K562 (cell line): ENCODE measurements at regions not wholly inside any gene's neighbourhood (a gene's known extent, or its start where the extent isn't known, plus 50 kb on each side); places are given as distances from the start of the nearest gene placed in this dataset.

Experiments
- BCOR ChIP-seq: fragments of 450-650 bp; IDR thresholded peaks from 2 replicates; pipeline ENCODE4 v1.6.1; 2016
- CC2D1A ChIP-seq: fragments of 450-650 bp; IDR thresholded peaks from 2 replicates; pipeline ENCODE4 v1.6.1; 2017; ENCODE audit warnings: mild to moderate bottlenecking
- FOXM1 ChIP-seq, 2 experiments: fragments of 450-650 bp in 1 of 2; sonication (generic) in 1 of 2; formaldehyde crosslinking in 1 of 2; IDR thresholded peaks; 2 replicates each; pipeline versions ENCODE4 v1.6.1 to v1.9.0; 2017 to 2022; ENCODE audit warnings: low read depth in 2 of 2, mild to moderate bottlenecking in 2 of 2, missing genetic modification reagents in 1 of 2, moderate library complexity in 1 of 2
- MTA2 ChIP-seq: fragments of 450-650 bp; IDR thresholded peaks from 2 replicates; pipeline ENCODE4 v1.6.1; 2016; ENCODE audit warnings: low read depth
- NUFIP1 ChIP-seq: fragments of 450-650 bp; IDR thresholded peaks from 2 replicates; pipeline ENCODE4 v1.6.1; 2018; ENCODE audit not compliant: partially characterized antibody
- POLR2A ChIP-seq: fragments of 450-650 bp; conservative IDR thresholded peaks from 2 replicates; pipeline ENCODE4 v1.6.1; 2016
- SIN3A ChIP-seq, 2 experiments: fragments of 150-350 bp in 1 of 2; IDR thresholded peaks; 2 replicates each; pipeline ENCODE4 v1.6.1; 2011 to 2016; ENCODE audit warnings: borderline replicate concordance in 2 of 2, low read depth in 2 of 2, low read length in 2 of 2, mild to moderate bottlenecking in 2 of 2, moderate library complexity in 2 of 2; ENCODE audit not compliant: control insufficient read depth in 1 of 2
- SMAD1 ChIP-seq: fragments of 150-350 bp; IDR thresholded peaks from 2 replicates; pipeline ENCODE4 v1.6.1; 2014; ENCODE audit warnings: low read length, low read depth; ENCODE audit not compliant: partially characterized antibody
- ZFP36 ChIP-seq: fragments of 150-350 bp; IDR thresholded peaks from 2 replicates; pipeline ENCODE4 v1.6.1; 2018; ENCODE audit warnings: low read length, low read depth; ENCODE audit not compliant: partially characterized antibody
- ZNF57 ChIP-seq: fragments of 450-650 bp; formaldehyde crosslinking; IDR thresholded peaks from 2 replicates; pipeline ENCODE4 v1.4.0; 2020; ENCODE audit warnings: mild to moderate bottlenecking, moderate library complexity
- TF ChIP-seq, protein P1 (sequence below), 3 experiments: IDR thresholded peaks in 2 of 3; conservative IDR thresholded peaks in 1 of 3; 2 replicates each; pipeline ENCODE4 v1.5.1; 2011 to 2012; ENCODE audit warnings: low read length in 3 of 3, mild to moderate bottlenecking in 3 of 3, control low read depth in 2 of 3, improper control_type of control experiment in 1 of 3, inconsistent platforms in 1 of 3, low read depth in 1 of 3, mixed read lengths in 1 of 3, moderate library complexity in 1 of 3; ENCODE audit not compliant: insufficient read depth in 2 of 3
- TF ChIP-seq, protein P2 (sequence below), 2 experiments: fragments of 450-650 bp in 1 of 2; sonication (generic) in 1 of 2; formaldehyde crosslinking in 1 of 2; IDR thresholded peaks in 1 of 2; conservative IDR thresholded peaks in 1 of 2; 2 replicates each; pipeline versions ENCODE4 v1.6.1 to v1.8.1; 2016 to 2023; ENCODE audit warnings: mild to moderate bottlenecking in 2 of 2, moderate library complexity in 2 of 2, inconsistent platforms in 1 of 2, missing genetic modification reagents in 1 of 2
- TF ChIP-seq, protein P3 (sequence below): IDR thresholded peaks from 2 replicates; pipeline ENCODE4 v1.6.1; 2011; ENCODE audit warnings: borderline replicate concordance, low read depth, mild to moderate bottlenecking, moderate library complexity, low read length; ENCODE audit not compliant: insufficient read depth, poor library complexity, severe bottlenecking
- TF ChIP-seq, protein P4 (sequence below): sonication (generic); formaldehyde crosslinking; IDR thresholded peaks from 2 replicates; pipeline ENCODE4 v1.9.0; 2022; ENCODE audit warnings: mild to moderate bottlenecking, missing genetic modification reagents

DNA sequence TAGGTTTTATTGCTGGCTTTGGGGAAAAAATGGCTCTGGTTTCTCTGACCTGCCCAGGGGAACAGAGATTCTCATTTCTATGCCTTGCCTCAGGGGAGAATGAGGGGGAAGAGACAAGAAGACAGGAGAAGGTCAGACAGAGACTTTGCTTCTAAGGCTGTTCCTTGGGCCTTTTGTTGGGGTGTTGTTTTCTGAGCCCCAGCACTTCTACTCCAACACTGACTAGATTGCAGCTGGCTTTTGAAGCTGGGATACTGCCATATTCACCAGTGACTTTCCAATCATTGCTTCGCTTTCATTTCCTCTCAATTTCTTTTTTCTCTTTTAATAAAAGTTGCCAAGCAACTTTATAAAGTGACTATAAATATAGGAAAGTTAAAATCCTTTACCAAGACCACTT lies 143.2 kb upstream of the ARHGEF26 start:
- TF ChIP-seq NUFIP1 (no peak), ZNF57 (CRISPR knock-in tag) (no peak), BCOR (no peak), CC2D1A (no peak), SMAD1 (no peak), POLR2A (no peak), FOXM1 (IDR thresholded peaks at IDR 0.05; ENCODE audit: low read depth) (no peak), FOXM1 (CRISPR knock-in tag; IDR thresholded peaks at IDR 0.05; ENCODE audit: low read depth) (no peak), MTA2 (no peak), SIN3A (IDR thresholded peaks at IDR 0.05; ENCODE audit: borderline replicate concordance in 2 of 2, control insufficient read depth in 1 of 2, low read depth in 2 of 2, low read length in 2 of 2) (no peak), ZFP36 (no peak)
- TF ChIP-seq, protein P1, sequence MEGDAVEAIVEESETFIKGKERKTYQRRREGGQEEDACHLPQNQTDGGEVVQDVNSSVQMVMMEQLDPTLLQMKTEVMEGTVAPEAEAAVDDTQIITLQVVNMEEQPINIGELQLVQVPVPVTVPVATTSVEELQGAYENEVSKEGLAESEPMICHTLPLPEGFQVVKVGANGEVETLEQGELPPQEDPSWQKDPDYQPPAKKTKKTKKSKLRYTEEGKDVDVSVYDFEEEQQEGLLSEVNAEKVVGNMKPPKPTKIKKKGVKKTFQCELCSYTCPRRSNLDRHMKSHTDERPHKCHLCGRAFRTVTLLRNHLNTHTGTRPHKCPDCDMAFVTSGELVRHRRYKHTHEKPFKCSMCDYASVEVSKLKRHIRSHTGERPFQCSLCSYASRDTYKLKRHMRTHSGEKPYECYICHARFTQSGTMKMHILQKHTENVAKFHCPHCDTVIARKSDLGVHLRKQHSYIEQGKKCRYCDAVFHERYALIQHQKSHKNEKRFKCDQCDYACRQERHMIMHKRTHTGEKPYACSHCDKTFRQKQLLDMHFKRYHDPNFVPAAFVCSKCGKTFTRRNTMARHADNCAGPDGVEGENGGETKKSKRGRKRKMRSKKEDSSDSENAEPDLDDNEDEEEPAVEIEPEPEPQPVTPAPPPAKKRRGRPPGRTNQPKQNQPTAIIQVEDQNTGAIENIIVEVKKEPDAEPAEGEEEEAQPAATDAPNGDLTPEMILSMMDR (IDR thresholded peaks at IDR 0.05 in 2 of 3, conservative IDR thresholded peaks at IDR 0.05 in 1 of 3; ENCODE audit: insufficient read depth in 2 of 3, low read depth in 1 of 3, low read length in 3 of 3): no peak
- TF ChIP-seq, protein P2, sequence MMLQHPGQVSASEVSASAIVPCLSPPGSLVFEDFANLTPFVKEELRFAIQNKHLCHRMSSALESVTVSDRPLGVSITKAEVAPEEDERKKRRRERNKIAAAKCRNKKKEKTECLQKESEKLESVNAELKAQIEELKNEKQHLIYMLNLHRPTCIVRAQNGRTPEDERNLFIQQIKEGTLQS (IDR thresholded peaks at IDR 0.05): no peak
- TF ChIP-seq, protein P2 (CRISPR knock-in tag; conservative IDR thresholded peaks at IDR 0.05): no peak
- TF ChIP-seq, protein P3, sequence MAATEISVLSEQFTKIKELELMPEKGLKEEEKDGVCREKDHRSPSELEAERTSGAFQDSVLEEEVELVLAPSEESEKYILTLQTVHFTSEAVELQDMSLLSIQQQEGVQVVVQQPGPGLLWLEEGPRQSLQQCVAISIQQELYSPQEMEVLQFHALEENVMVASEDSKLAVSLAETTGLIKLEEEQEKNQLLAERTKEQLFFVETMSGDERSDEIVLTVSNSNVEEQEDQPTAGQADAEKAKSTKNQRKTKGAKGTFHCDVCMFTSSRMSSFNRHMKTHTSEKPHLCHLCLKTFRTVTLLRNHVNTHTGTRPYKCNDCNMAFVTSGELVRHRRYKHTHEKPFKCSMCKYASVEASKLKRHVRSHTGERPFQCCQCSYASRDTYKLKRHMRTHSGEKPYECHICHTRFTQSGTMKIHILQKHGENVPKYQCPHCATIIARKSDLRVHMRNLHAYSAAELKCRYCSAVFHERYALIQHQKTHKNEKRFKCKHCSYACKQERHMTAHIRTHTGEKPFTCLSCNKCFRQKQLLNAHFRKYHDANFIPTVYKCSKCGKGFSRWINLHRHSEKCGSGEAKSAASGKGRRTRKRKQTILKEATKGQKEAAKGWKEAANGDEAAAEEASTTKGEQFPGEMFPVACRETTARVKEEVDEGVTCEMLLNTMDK: no peak
- TF ChIP-seq, protein P4, sequence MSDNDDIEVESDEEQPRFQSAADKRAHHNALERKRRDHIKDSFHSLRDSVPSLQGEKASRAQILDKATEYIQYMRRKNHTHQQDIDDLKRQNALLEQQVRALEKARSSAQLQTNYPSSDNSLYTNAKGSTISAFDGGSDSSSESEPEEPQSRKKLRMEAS: no peak
